ENCODE measurements at regions not wholly inside any gene's neighbourhood (a gene's known extent, or its start where the extent isn't known, plus 50 kb on each side); places are given as distances from the start of the nearest gene placed in this dataset.

GRCh38 chrX:151476604-151477303, 79.7 kb downstream of the VMA21 start:
- no peak for DNase-seq
- in situ Hi-C loops (cut with MboI; ENCODE audit: low pct_unique_long_range_greater_than_20kb, low sequenced_read_pairs) = no loop called here

- no peak for DNase-seq
Measured at GRCh38 chrX:151478058-151478457, 81.1 kb downstream of the VMA21 start.

DNA sequence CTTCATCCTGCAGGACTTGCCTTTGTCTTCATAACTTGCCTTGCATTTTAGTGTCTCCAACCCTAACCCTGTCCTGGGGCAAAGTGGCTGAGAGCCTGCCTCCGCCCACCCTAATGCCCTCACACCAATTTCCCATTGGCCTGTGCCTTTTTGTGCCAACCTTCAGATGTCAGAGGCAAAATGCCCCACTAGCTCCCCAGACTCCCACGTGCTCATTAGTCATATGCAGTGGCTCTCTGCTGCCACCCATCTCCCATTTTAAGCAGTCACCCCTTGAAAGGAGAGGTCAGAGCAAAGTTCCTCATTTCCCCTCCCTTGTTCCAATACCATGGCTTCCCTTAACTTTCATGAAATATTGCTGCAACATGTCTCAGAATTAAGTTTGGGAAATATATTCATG, 74.8 kb upstream of the PASD1 start:
- in situ Hi-C loops (cut with MboI; ENCODE audit: low pct_unique_long_range_greater_than_20kb, low sequenced_read_pairs) = no loop called here
- peak; percentile 59 for DNase-seq

More at GRCh38 chrX:151478058-151478457, 81.1 kb downstream of the VMA21 start:
- in situ Hi-C loops (cut with MboI; ENCODE audit: low pct_unique_long_range_greater_than_20kb, low sequenced_read_pairs) = no loop called here

- DNase-seq = peak; percentile 39
- in situ Hi-C loops (cut with MboI; ENCODE audit: low pct_unique_long_range_greater_than_20kb, low sequenced_read_pairs) = no loop called here
Measured at GRCh38 chrX:151505796-151506195, 57.7 kb upstream of the PASD1 start.

- no peak for DNase-seq
- in situ Hi-C loops (cut with MboI; ENCODE audit: low pct_unique_long_range_greater_than_20kb, low sequenced_read_pairs) = no loop called here
Measured at GRCh38 chrX:151510203-151510602, 53.3 kb upstream of the PASD1 start.

DNA sequence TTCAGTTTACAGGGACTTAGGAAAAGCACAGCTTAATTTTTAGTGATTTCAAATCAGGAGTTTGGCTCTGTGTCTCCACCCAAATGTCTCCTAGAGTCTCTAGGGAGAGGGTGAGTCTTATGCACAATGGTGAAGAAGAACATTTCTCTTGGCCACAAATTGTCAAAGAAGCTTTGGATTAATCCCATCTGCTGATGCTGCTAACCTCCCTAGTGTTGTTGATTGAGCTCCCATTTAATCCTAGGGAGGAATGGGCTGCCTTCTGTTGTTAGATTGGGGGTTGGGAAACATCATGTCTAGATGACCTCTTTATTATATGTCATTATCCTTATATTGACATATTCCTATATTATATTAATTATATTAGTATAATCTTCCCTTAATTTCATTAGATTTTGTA, 50.0 kb upstream of the PASD1 start:
- in situ Hi-C loops (cut with MboI; ENCODE audit: low pct_unique_long_range_greater_than_20kb, low sequenced_read_pairs) = no loop called here
- no peak for DNase-seq

Measured in KBM-7 (cell line).